HG03378 (cell line): ENCODE measurements at regions not wholly inside any gene's neighbourhood (a gene's known extent, or its start where the extent isn't known, plus 50 kb on each side); places are given as distances from the start of the nearest gene placed in this dataset.
"Not testable (repeated sequence)": the region's sequence is repeated elsewhere in the genome, so short reads cannot be mapped to it uniquely, and the experiment has no call there.

ENCODE experiments used
- ATAC-seq: cut with Tn5 transposase; IDR thresholded peaks from one replicate; pipeline ENCODE4 v1.9.1; 2021; ENCODE audit warnings: mild to moderate bottlenecking, moderate library complexity; ENCODE audit not compliant: unreplicated experiment

DNA sequence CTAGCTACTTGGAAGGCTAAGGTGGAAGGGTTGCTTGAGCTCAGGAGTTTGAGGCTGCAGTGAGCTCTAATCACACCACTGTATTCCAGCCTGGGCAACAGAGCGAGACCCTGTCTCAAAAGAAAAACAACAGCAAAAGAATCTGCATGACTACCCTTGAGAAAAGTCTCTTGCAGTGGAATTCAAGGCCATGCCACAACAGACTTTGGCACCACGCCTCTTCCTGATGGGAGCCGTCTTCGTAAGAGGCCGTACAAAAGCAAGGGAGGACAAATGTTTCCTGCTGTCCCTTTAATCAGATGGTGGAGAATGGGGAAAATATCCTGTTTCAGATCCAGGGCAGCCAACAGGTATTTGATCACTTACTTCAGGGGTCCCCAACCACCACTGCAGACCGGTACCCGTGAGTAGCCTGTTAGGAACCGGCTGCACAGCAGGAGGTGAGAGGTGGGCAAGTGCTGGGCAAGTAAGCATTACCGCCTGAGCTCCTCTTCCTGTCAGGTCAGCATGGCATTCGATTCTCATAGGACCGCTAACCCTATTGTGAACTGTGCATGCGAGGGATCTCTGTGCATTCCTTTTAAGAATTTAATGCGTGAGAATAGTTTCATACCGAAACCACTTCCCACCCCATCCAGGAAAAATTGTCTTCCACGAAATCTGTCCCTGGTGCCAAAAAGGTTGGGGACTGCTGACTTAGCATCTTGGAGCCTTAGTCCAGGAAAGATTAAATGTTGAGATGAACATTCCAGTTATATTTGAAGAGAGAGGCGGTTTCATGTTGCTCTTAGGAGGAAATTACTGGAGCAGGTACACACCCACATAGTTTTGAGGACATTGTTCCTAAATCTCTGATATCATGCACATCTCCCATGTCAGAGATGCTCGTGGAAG lies 94.4 kb upstream of the XPO1 start:
- no peak for ATAC-seq

DNA sequence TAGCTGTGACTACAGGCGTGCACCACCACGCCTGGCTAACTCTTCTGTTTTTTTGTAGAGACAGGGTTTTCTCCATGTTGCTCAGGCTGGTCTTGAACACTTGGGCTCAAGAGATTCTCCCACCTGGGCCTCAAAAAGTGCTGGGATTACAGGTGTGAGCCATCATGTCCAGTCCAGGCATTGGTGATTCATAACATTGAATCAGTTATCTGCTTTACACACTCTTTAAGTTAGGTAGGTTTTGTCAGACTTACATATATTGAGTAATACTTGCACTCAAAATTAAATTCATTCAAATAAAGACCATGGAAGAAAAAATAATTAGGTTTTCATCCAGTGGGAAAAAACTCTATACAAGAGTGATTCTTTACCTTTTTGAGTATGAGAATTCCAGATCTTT lies 93.2 kb upstream of the XPO1 start:
- ATAC-seq: no peak

DNA sequence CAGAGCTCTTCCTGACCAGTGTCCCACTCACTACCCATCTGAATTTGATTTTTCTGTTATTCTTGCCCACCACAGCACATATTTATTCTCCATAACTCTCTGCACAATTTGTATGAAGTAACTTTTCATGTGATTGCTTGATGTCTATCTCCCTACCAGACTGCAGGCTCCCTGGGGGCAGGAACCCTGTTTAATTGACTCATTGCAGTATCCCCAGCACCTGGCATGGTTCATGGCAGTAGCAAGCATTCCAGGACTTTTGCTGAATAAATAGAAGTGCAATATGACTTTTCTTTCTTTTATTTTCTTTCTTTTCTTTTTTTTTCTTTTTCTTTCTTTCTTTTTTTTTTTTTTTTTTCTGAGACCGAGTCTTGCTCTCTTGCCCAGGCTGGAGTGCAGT lies 88.7 kb upstream of the XPO1 start:
- no peak for ATAC-seq

DNA sequence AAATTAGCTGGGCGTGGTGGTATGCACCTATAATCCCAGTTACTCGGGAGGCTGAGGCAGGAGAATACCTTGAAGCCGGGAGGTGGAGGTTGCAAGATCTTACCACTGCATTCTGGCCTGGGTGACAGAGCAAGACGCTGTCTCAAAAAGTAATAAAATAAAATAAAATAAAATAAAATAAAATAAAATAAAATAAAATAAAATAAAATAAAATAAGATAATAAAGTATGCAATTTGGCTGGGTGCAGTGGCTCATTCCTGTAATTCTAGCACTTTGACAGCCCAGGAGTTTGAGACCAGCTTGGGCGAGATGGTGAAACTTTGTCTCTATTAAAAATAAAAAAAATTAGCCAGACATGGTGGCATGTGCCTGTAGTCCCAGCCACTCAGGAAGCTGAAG lies 85.6 kb upstream of the XPO1 start:
- ATAC-seq: no peak

DNA sequence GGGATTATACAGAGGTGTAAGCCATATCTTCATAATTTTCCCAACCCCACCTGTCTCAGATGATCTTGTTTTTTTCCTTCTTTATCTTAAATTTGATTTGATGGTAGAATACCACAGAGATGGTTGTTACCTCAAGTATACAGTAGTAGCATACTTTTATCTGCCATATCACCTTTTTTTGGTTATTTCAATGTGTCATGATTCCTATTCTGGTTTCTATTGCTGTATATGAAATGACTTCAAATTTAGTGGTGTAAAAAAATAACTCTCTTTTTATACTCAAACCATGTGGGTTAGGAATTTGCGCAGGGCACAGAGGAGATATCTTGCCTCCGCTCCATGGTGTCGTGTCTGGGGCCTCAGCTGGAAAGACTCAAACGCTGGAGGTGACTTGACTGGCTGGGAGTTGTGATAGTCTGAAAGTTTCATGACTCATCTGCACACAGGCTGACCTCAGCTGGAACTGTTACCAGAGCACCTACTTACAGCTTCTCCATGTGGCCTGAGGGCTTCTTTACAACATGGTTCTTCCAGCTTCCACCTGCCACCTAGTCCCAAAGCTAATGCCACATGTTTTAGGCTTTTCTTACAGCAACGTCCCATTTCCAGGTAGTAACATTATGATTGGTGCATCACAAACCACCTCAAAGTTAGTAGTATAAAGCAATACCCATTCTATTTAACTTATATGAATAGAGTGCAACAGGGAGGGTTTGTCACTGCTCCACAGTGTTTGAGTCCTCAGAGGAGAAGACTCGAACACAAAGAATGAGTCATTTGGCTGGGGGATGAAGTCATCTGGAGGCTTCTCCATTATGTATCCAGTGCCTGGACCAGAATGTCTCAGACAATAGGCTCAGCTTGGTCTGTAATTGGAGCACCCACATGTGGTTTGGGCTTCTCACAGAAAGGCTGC lies 82.3 kb upstream of the XPO1 start:
- ATAC-seq: no peak

DNA sequence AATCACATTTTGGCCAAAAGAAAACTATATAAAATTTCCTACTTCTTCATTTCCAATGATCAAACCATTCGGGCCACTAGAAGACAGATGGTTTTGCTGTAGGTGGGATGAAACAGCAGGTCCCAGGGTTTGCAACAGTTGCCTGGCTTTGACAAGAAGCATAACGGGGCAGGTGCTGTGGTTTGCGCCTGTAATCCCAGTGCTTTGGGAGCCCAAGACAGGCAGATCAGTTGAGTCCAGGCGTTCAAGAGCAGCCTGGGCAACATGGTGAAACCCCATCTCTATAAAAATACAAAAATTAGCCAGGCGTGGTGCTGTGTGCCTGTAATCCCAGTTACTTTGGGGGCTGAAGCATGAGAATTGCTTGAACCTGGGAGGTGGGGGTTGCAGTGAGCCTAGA lies 81.4 kb upstream of the XPO1 start:
- no peak for ATAC-seq

DNA sequence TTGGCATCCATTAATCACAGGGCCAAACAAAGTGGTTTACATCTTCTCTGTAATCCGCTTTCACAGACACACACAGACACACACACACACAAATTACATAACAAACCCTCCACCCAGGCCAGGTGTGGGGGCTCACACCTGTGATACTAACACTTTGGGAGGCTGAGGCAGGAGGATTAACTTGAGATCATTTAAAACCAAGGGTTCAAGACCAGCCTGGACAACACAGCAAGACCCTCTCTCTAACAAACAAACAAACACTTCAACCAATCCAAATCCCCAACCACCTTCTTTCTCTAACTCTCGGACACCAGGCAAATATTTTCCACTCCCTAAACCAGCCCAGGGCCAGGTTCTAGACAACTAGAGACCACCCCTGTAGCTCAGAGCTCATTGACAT lies 79.5 kb upstream of the XPO1 start:
- ATAC-seq: no peak

DNA sequence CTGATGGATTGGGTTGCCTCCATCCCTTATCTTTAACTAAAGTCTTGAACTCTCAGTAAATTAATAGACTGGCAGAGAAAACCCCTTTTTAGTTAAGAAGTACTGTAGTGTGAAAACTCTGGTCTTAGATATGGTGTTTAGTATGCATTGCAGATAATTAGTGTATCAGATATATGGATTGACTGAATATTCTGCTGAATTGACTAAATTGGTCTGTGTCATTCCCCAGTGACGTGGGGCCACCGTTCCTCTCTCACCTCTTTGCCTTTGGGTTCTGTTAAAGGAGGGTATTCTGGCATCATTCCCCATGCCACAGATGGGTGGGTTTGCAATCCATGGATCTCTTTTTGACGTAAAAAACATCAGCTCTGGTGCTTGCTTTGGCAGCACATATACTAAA lies 67.1 kb upstream of the XPO1 start:
- ATAC-seq: no peak

DNA sequence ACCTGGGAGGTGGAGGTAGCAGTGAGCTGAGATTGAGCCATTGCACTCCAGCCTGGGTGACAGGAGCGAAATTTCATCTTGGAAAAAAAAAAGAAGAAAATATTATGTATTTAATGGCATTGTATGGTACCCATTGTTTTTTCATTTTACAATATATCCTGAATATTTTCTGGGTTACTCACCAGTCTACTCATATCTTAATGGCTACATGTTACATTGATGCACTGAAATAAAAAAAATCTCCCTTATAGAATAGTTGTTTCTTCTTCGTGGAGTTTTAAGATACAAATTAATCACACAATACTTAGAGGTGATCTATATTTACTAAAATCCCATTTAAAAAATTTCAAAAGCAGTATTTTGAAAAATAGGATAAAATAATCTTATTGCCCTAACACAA lies 66.3 kb upstream of the XPO1 start:
- ATAC-seq: no peak

DNA sequence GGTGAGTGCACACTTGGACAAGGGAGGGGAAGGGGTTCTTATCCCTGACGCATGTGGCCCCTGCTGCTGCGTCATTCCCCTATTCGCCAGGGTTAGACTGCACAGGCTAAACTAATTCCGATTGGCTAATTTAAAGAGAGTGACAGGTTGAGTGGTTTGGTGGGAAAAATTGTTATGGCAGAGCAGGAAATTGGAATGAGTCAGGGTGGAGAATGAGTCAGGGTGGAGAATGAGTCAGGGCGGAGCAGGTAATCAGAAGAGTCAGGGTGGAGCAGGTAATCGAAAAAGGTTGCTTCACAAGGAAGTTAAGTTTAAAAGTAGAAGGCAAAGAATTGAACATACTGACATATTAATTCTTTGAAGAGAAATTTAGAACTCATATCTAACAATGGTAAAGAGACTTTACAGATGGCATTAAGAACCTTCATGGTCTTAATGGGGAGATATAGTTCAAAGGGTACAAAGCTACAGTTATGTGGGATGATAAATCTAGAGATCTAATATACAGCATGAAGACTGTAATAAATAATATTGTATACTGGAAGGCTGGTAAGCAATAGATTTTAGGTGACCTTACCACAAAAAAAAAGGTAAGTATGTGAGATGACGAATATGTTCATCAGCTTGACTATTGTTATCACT lies 60.5 kb upstream of the XPO1 start:
- not testable (repeated sequence) for ATAC-seq

DNA sequence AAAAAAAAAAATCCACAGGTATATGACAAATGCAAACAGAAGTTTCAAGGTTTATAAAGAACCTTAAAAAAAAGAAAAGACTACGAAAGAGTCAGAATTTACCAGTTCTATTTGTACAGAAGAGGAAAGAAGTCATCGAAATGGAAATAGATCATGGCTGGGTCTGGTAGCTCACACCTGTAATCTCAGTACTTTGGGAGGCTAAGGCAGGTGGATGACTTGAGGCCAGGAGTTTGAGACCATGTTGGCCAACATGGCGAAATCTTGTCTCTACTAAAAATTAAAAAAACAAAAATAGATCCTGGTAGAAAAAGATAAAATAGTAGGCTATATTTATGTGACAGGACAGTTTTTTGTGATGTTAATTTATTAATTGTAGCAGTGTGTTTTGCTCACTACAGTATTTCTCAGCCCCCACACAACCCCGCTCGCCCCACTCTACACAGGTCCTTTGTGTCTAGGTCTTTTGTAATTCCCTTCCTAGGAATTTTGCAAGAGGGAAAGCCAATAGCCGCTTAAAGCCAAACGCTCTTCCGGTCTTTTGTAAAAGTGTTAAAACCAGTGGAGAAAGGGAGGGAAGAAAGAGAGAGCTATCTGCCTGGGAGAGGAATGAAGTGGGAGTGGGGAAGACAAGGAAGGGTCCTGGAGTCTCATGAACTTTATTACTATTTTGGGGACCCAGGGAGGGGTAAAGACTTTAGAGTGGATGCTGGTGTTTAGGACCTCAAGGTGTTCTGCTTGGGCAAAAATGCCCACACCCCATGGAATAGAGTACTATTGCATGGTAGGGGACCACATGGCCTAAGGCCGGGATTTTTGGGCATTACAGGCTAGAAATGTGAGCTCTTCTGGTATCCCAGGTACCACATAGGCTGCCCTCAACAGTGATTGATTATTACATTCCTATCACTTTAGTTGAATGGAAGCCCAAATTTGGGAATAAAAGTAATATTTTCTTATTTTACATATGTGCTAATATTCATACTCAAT lies 59.4 kb upstream of the XPO1 start:
- no peak for ATAC-seq

DNA sequence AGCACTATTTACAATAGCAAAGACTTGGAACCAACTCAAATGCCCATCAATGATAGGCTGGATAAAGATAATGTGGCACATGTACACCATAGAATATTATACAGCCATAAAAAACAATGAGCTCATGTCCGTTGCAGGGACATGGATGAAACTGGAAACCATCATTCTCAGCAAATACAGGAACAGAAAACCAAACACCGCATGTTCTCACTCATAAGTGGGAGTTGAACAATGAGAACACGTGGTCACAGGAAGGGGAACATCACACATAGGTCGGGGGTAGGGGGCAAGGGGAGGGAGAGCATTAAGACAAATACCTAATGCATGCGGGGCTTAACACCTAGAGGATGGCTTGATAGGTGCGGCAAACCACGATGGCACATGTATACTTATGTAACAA lies 56.0 kb upstream of the XPO1 start:
- not testable (repeated sequence) for ATAC-seq

DNA sequence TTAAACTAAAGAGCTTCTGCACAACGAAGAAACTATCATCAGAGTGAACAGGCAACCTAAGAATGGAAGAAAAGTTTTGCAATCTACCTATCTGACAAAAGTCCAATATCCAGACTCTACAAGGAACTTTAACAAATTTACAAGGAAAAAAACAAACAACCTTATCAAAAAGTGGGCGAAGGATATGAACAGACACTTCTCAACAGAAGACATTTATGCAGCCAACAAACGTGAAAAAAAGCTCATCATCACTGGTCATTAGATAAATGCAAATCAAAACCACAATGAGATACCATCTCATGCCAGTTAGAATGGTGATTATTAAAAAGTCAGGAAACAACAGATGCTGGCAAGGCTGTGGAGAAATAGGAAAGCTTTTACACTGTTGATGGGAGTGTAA lies 55.5 kb upstream of the XPO1 start:
- ATAC-seq: not testable (repeated sequence)

DNA sequence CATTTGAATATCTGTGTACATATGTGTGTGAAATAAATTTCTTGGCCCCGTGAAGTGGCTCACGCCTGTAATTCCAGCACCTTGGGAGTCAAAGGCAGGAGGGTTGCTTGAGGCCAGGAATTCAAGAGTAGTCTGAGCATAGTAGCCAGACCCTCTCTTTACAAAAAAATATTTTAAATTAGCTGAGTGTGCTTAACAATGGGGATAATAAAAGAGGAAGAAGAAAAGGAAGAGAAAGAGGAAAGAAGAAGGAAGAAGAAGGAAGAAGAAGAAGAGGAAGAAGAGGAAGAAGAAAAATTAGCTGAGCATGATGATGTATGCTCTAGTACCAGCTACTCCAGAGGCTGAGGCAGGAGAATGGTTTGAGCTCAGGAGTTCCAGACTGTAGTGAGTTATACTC lies 52.1 kb upstream of the XPO1 start:
- ATAC-seq: no peak

DNA sequence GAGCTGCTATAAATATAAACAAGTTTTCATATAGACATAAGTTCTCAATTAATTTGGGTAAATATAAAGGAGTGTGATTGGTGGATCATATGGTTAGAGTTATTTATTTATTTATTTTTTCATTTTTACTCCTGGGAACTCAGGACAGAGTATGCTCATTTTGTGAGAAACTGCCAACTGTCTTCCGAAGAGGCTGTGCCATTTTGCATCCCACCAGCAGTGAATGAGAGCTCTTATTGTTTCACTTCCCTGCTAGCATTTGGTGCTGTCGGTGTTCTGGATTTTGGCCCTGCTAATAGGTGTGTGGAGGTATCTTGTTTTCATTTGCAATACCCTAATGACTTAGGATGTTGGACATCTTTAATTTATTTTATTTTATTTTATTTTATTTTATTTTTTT lies 50.4 kb upstream of the XPO1 start:
- no peak for ATAC-seq
